ENCODE measurements at regions not wholly inside any gene's neighbourhood (a gene's known extent, or its start where the extent isn't known, plus 50 kb on each side); places are given as distances from the start of the nearest gene placed in this dataset.
"Not testable (repeated sequence)": the region's sequence is repeated elsewhere in the genome, so short reads cannot be mapped to it uniquely, and the experiment has no call there.

GRCh38 chr18:37832010-37832695, 266.6 kb upstream of the CELF4 start:
- not testable (repeated sequence) for H3K27me3 ChIP-seq (ENCODE audit: control insufficient read depth in 1 of 2, insufficient read depth in 2 of 2, low read length in 2 of 2); H3K4me3 ChIP-seq (ENCODE audit: low read length in 2 of 2); H3K36me3 ChIP-seq (ENCODE audit: control insufficient read depth in 2 of 2, insufficient read depth in 2 of 2, low read length in 2 of 2); H3K9ac ChIP-seq (ENCODE audit: low read length in 2 of 2); H3K9me3 ChIP-seq (ENCODE audit: control insufficient read depth in 2 of 2, low read length in 2 of 2); H3K27ac ChIP-seq (ENCODE audit: low read length); H3K4me1 ChIP-seq (ENCODE audit: control insufficient read depth, insufficient read depth, low read length)

DNA sequence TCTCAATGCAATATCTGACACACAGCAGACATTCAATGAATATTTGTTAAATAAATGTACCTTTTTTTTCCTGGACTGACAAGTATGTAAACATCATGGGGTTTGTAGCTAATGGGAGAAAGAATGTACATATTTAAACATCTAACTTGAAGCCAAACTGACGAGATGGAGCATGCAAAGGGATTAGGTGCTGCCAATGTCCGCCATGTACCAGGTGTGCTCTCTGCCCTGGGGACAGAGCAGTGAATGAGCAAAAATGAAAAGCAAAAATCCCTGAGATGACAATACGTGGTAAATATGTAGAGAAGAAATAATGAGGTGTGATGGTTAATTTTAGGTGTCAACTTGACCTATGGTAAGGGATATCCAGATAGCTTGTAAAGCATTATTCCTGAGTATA, 247.4 kb upstream of the CELF4 start:
- H3K9me3 ChIP-seq (ENCODE audit: control insufficient read depth in 2 of 2, low read length in 2 of 2): no peaks in the 10 kb centered on the region
- no peaks in the 10 kb centered on the region for H3K36me3 ChIP-seq (ENCODE audit: control insufficient read depth in 2 of 2, insufficient read depth in 2 of 2, low read length in 2 of 2)
- no peak overlapping the region for H3K4me3 ChIP-seq (ENCODE audit: low read length in 2 of 2)
- H3K4me1 ChIP-seq (ENCODE audit: control insufficient read depth, insufficient read depth, low read length): no peaks in the 10 kb centered on the region
- H3K27me3 ChIP-seq (ENCODE audit: control insufficient read depth in 1 of 2, insufficient read depth in 2 of 2, low read length in 2 of 2): no peaks in the 10 kb centered on the region
- no peak overlapping the region for H3K27ac ChIP-seq (ENCODE audit: low read length)
- H3K9ac ChIP-seq (ENCODE audit: low read length in 2 of 2): no peak overlapping the region

GRCh38 chr18:37805773-37806404, 240.3 kb upstream of the CELF4 start:
- Histone ChIP-seq H3K9ac (ENCODE audit: low read length in 2 of 2) (no peak overlapping the region), H3K36me3 (ENCODE audit: control insufficient read depth in 2 of 2, insufficient read depth in 2 of 2, low read length in 2 of 2) (no peaks in the 10 kb centered on the region), H3K4me1 (ENCODE audit: control insufficient read depth, insufficient read depth, low read length) (no peaks in the 10 kb centered on the region), H3K9me3 (ENCODE audit: control insufficient read depth in 2 of 2, low read length in 2 of 2) (peaks cover 0 to 5% of the 10 kb centered on the region in 2 donors), H3K4me3 (ENCODE audit: low read length in 2 of 2) (no peak overlapping the region), H3K27ac (ENCODE audit: low read length) (no peak overlapping the region), H3K27me3 (ENCODE audit: control insufficient read depth in 1 of 2, insufficient read depth in 2 of 2, low read length in 2 of 2) (no peaks in the 10 kb centered on the region)

DNA sequence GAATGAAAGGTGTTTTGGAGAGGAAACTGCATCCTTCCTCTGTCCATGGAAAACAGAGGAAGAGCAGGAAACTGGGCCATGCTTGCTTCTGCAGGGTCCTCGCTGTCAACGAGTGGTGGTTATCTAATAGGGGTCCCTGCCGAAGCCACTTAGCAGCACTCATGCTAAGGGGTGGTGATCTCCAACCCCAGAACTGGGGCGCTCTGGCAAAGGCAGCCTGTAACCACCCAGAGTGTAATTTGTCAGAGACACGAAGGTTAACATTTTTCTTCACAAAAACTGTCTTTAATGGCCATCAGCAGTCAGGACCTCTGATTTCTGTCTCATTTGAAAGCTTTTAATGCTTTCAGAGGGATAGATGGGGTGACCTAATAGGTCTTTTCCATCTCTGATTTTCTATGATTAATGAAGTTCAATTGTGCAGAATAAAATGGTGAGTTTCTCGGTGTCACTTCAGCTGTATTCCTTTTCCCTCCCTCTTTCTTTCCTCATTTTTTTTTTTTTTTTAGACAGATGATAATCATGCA, 231.3 kb upstream of the CELF4 start:
- Histone ChIP-seq H3K9ac (ENCODE audit: low read length in 2 of 2) (no peak overlapping the region), H3K36me3 (ENCODE audit: control insufficient read depth in 2 of 2, insufficient read depth in 2 of 2, low read length in 2 of 2) (no peaks in the 10 kb centered on the region), H3K4me3 (ENCODE audit: low read length in 2 of 2) (no peak overlapping the region), H3K27me3 (ENCODE audit: control insufficient read depth in 1 of 2, insufficient read depth in 2 of 2, low read length in 2 of 2) (no peaks in the 10 kb centered on the region), H3K4me1 (ENCODE audit: control insufficient read depth, insufficient read depth, low read length) (no peaks in the 10 kb centered on the region), H3K9me3 (ENCODE audit: control insufficient read depth in 2 of 2, low read length in 2 of 2) (peaks cover 0 to 2% of the 10 kb centered on the region in 2 donors), H3K27ac (ENCODE audit: low read length) (no peak overlapping the region)

- Histone ChIP-seq H3K27ac (ENCODE audit: low read length) (no peak overlapping the region), H3K9me3 (ENCODE audit: control insufficient read depth in 2 of 2, low read length in 2 of 2) (no peaks in the 10 kb centered on the region), H3K36me3 (ENCODE audit: control insufficient read depth in 2 of 2, insufficient read depth in 2 of 2, low read length in 2 of 2) (no peaks in the 10 kb centered on the region), H3K4me3 (ENCODE audit: low read length in 2 of 2) (no peak overlapping the region), H3K27me3 (ENCODE audit: control insufficient read depth in 1 of 2, insufficient read depth in 2 of 2, low read length in 2 of 2) (no peaks in the 10 kb centered on the region), H3K4me1 (ENCODE audit: control insufficient read depth, insufficient read depth, low read length) (no peaks in the 10 kb centered on the region), H3K9ac (ENCODE audit: low read length in 2 of 2) (no peak overlapping the region)
Observed at GRCh38 chr18:37787452-37787851, 221.9 kb upstream of the CELF4 start.

DNA sequence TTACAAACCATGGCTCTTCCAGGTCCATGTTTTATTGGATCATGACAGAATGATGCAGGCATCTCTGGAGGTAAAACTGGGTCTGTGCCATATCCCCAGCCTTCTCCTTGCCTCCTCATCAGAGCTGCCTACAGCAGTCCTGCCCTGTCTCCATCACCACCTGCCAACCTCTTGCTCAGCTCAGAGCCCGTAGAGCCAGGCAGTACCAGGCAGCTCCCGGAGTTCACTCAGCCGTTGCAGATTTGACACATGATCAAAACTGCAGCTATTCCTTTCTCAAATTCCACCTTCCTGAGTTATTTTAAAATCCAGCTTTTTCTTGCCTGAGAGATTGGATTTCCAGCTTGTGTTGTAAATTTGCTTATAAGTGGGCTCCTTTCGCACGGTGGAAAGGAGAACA, 218.2 kb upstream of the CELF4 start:
- H3K4me1 ChIP-seq (ENCODE audit: control insufficient read depth, insufficient read depth, low read length): no peaks in the 10 kb centered on the region
- H3K4me3 ChIP-seq (ENCODE audit: low read length in 2 of 2): no peak overlapping the region
- H3K27ac ChIP-seq (ENCODE audit: low read length): no peak overlapping the region
- no peak overlapping the region for H3K9ac ChIP-seq (ENCODE audit: low read length in 2 of 2)
- H3K27me3 ChIP-seq (ENCODE audit: control insufficient read depth in 1 of 2, insufficient read depth in 2 of 2, low read length in 2 of 2): no peaks in the 10 kb centered on the region
- H3K9me3 ChIP-seq (ENCODE audit: control insufficient read depth in 2 of 2, low read length in 2 of 2): no peaks in the 10 kb centered on the region
- no peaks in the 10 kb centered on the region for H3K36me3 ChIP-seq (ENCODE audit: control insufficient read depth in 2 of 2, insufficient read depth in 2 of 2, low read length in 2 of 2)

DNA sequence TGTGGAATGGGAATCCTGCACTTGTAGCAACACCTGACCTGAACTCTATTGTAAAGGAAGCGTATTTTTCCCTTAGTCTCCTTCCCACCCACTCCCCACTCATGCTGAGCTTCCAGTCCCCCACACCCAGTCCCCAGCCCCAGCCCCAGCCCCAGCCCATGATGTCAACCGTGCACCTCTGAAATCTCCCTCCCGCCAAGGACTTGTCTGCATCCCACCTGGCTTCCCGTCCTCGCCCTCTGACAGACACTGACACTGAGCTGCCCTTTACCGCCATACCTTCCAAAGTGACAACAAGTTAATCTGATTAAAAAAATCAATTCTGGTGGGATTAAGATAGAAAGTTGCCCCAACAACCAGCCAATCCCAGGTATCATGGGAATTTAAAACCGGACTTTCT, 213.6 kb upstream of the CELF4 start:
- Histone ChIP-seq H3K36me3 (ENCODE audit: control insufficient read depth in 2 of 2, insufficient read depth in 2 of 2, low read length in 2 of 2) (no peaks in the 10 kb centered on the region), H3K9ac (ENCODE audit: low read length in 2 of 2) (no peak overlapping the region), H3K4me3 (ENCODE audit: low read length in 2 of 2) (no peak overlapping the region), H3K27ac (ENCODE audit: low read length) (no peak overlapping the region), H3K9me3 (ENCODE audit: control insufficient read depth in 2 of 2, low read length in 2 of 2) (no peaks in the 10 kb centered on the region), H3K27me3 (ENCODE audit: control insufficient read depth in 1 of 2, insufficient read depth in 2 of 2, low read length in 2 of 2) (no peaks in the 10 kb centered on the region), H3K4me1 (ENCODE audit: control insufficient read depth, insufficient read depth, low read length) (no peaks in the 10 kb centered on the region)

DNA sequence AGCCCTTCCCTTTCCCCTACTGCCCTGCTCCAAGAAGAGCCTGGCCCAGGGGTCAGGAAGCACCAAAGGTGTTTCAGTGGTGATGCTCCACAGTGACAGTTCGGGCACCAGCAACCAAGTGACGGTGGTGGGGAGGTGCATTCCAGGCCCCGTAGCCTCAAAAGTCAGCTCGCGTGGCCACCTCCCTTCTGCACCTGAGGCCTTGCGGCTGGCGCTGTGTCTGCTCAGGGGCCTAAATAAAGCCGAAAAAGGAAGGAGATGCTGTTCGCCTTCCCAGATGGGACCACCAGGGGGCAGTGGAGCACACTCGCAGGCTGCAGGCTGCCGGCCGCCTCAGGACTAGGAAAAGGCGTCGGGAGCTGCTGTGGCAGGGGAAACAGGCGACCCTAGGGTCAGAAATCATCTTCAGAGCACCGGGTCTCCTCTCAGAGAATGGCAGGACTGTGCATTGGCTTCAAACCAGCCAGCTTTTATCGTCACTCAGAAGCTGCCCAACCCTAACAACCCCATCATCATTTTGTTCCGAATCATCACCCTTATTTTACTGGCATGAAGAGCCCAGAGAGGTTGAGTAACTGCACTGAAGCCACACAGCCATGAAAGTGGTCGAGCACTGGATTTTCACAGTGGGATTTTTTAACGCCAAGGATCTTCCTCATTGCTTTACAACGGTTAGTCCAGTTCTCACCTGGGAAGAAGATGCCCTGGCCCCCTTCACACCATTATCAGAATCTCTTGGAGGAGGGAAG, 213.0 kb upstream of the CELF4 start:
- no peak overlapping the region for H3K27ac ChIP-seq (ENCODE audit: low read length)
- no peak overlapping the region for H3K9ac ChIP-seq (ENCODE audit: low read length in 2 of 2)
- H3K36me3 ChIP-seq (ENCODE audit: control insufficient read depth in 2 of 2, insufficient read depth in 2 of 2, low read length in 2 of 2): no peaks in the 10 kb centered on the region
- H3K27me3 ChIP-seq (ENCODE audit: control insufficient read depth in 1 of 2, insufficient read depth in 2 of 2, low read length in 2 of 2): no peaks in the 10 kb centered on the region
- no peak overlapping the region for H3K4me3 ChIP-seq (ENCODE audit: low read length in 2 of 2)
- no peaks in the 10 kb centered on the region for H3K4me1 ChIP-seq (ENCODE audit: control insufficient read depth, insufficient read depth, low read length)
- H3K9me3 ChIP-seq (ENCODE audit: control insufficient read depth in 2 of 2, low read length in 2 of 2): no peaks in the 10 kb centered on the region

- H3K9me3 ChIP-seq (ENCODE audit: control insufficient read depth in 2 of 2, low read length in 2 of 2): no peaks in the 10 kb centered on the region
- H3K27ac ChIP-seq (ENCODE audit: low read length): no peak overlapping the region
- H3K9ac ChIP-seq (ENCODE audit: low read length in 2 of 2): no peak overlapping the region
- H3K36me3 ChIP-seq (ENCODE audit: control insufficient read depth in 2 of 2, insufficient read depth in 2 of 2, low read length in 2 of 2): no peaks in the 10 kb centered on the region
- H3K4me3 ChIP-seq (ENCODE audit: low read length in 2 of 2): no peak overlapping the region
- H3K4me1 ChIP-seq (ENCODE audit: control insufficient read depth, insufficient read depth, low read length): no peaks in the 10 kb centered on the region
- H3K27me3 ChIP-seq (ENCODE audit: control insufficient read depth in 1 of 2, insufficient read depth in 2 of 2, low read length in 2 of 2): no peaks in the 10 kb centered on the region
Observed at GRCh38 chr18:37769826-37770225, 204.2 kb upstream of the CELF4 start.

- H3K36me3 ChIP-seq (ENCODE audit: control insufficient read depth in 2 of 2, insufficient read depth in 2 of 2, low read length in 2 of 2): no peaks in the 10 kb centered on the region
- no peak overlapping the region for H3K4me3 ChIP-seq (ENCODE audit: low read length in 2 of 2)
- H3K27ac ChIP-seq (ENCODE audit: low read length): no peak overlapping the region
- H3K9me3 ChIP-seq (ENCODE audit: control insufficient read depth in 2 of 2, low read length in 2 of 2): no peaks in the 10 kb centered on the region
- H3K4me1 ChIP-seq (ENCODE audit: control insufficient read depth, insufficient read depth, low read length): no peaks in the 10 kb centered on the region
- H3K9ac ChIP-seq (ENCODE audit: low read length in 2 of 2): no peak overlapping the region
- H3K27me3 ChIP-seq (ENCODE audit: control insufficient read depth in 1 of 2, insufficient read depth in 2 of 2, low read length in 2 of 2): no peaks in the 10 kb centered on the region
Observed at GRCh38 chr18:37764541-37765288, 199.1 kb upstream of the CELF4 start.

Data from stomach smooth muscle (tissue), 2 donors.